GM21786 (cell line): ENCODE measurements at regions not wholly inside any gene's neighbourhood (a gene's known extent, or its start where the extent isn't known, plus 50 kb on each side); places are given as distances from the start of the nearest gene placed in this dataset.

Experiments
- ATAC-seq: cut with Tn5 transposase; IDR thresholded peaks from one replicate; pipeline ENCODE4 v1.9.1; 2021; ENCODE audit not compliant: unreplicated experiment

DNA sequence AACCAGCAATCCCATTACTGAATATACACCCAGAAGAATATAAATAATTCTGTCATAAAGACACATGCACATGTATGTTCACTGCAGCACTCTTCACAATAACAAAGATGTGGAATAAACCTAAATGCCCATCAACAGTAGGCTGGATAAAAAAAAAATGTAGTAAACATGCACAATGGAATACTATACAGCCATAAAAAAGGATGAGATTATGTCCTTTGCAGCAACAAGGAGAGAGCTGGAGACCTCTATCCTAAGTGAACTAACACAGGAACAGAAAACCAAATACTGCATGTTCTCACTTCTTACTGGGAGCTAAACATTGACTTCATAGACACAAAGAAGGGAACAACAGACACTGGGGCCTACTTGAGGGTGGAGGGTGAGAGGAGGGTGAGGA, 2067.7 kb downstream of the ARAP2 start:
- ATAC-seq, result no peak

DNA sequence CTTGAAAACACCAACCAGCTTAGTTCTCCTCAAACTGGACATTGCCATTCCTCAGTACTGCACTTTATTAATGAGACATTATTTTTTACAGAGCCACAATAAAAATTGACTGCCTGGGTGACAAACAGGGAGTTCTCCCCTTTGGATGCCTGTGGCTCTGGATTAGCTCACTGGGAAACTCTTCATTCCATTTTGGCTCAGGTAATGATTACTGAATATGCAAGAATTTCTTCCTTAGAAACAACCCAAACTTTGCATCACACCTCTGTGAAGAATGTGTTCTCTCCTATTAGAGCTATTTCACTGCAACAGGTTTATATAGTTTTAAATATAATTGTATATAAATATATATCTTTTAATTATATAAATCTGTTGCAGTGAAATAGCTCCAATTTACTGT, 2065.8 kb downstream of the ARAP2 start:
- ATAC-seq, result no peak

DNA sequence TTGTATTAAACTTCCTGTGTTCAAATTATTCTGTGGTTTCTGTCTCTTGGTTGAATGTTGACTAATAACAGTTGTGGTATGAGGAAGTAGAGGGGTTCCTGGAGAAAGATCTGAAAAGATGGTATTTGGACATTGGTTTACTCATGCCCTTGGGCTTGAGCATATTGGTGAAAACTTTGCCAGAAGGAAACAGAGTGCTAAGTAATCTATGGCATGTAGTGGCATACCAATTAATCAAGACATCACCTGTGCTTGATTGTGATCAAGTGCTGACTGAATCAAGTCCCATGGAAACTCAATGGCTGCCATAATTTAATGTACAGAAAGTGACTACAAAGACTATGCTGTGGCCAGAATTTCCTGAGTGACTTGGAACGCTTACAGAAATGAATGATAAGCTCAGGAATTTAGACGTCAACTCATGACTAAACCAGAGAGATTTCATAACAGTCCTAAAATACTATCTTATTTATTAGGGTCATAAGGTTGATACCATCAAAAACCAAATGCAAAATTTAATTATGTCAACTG, 2062.9 kb downstream of the ARAP2 start:
- no peak for ATAC-seq

DNA sequence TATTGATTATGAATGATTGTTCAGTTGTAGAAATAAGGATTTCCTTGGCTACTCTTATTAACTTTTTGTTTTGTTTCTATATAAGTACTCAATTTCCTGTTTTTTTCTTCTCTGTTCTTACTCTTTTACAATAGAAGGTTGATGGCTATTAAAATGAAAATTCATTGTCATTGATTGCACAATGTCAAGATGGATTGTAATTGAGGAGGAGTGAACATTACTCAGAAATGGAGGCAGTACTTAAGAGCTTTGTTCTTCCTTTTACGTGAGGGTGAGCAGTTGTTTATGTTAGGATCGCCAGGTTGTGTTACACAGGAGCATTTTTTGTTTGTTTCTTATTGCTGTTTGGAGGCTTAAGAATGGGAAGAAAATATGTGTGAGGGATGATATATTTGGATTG, 2062.4 kb downstream of the ARAP2 start:
- ATAC-seq, result no peak

DNA sequence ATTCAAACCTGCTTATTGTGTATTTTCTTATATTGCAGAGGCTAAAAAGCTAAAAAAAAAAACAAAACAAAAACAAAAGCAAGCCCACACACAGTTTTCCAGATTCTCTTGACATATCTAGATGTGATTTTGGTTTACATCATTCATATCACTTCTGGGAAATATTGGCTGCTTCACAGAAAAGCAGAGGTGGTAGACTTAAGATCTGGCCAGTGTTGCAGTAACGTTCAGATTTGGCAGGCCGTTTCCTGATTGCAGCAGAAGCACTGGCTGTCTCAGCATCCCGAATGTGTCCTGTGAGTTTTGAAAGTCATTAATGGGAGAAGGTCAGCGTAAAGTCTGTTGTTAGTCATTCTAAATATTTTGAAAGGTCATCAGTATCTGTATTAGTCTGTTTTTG, 2062.0 kb downstream of the ARAP2 start:
- no peak for ATAC-seq

DNA sequence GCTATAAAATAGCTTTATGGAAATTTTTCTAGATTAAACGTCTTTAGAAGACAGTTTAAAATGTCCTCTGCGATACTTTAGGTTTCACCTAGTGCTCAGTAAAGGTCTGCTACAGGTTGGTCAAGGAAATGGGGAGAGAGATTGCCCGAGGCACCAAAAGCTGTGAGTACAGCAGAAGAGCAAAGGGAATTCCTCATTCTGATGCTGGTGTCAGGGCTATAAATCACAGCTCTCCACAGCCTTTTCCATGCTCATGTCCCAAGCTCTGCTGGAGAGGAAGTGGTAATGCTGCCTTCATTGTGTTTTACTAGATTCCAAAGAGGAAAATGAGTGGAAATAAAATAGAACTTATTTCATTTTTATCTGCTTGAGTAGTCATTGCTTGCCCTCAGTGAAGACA, 2060.4 kb downstream of the ARAP2 start:
- no peak for ATAC-seq

DNA sequence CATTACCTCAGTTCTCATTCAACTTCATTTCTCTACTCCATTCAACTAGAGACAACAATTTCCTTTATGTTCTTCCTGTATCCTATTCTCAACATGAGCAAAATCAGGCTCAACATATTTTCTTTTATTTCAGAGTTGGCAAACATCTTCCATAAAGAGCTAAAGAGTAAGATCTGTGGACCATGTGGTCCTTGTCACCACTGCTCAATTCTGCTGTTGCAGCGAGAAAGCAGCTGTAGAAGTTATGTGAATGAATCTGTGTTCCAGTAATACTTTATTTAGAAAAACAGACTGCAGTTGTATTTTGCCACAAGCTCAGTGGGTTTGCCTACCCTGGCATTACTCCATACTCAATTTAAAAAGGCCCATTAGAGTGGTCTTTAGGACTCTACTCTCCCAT, 2057.3 kb downstream of the ARAP2 start:
- ATAC-seq, result no peak

DNA sequence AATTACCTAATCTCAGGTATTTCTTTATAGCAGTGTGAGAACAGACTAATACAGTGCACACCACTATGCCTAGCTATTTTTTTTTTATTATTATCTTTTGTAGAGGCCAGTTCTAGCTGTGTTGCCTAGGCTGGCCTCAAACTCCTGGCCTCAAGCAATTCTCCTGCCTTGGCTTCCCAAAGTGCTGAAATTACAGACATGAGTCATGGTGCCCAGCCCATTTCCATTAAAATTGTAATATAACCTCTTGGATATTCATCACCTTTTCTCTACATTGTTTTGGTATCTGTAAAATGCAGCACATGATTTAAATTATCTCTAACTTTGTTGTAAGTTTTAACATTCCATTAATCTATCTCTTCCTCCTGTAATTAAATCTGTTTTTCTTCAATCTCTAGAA, 2052.9 kb downstream of the ARAP2 start:
- ATAC-seq, result no peak

DNA sequence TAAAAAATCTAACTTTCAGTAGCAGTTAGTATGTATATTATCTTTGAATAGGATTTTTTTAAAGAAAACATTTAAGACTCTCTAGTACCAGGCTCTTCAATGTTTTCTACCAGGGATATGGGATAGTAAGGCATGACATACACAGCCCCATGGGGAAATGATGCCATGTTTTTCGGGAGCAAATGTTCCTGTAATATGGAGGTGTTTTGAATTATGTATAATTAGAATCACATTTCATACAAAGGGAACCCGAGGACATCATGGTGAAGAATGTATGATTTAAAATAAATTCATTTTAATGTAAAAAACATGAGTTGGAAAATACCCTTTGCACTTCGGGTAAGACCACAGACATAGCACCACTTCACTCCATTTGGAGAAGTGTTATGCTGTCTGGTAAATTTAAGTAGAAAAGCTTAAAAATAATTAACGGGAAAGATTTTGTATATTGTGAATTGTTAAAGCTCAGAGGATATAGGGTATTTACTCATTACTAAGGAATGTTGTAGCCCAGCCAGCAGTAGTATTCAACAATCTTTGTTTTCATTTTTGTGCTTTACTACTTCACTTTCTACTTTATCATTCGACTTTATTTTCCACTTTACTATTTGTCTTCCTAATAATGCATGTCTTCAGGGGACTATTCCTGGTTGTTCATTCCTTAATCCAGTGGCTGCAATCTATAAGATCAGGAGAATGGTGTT, 2050.7 kb downstream of the ARAP2 start:
- no peak for ATAC-seq

DNA sequence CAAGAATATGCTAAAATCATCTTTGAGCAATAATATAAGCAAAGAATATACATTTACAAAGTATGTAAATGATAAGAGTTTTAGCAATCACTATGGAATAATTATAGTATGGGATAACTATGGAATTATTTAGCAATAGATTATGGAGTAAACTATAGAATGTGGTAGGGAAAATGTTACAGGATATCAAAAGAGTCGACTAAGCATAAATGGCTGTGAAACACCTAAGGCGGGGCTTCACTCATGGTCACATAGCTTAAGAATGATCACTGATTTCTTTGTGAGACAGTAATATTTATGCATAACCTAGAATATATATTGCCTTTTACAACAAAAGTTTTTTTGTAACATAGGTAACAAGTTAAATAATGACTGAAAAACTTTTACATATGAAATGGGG, 2049.7 kb downstream of the ARAP2 start:
- ATAC-seq, result no peak

DNA sequence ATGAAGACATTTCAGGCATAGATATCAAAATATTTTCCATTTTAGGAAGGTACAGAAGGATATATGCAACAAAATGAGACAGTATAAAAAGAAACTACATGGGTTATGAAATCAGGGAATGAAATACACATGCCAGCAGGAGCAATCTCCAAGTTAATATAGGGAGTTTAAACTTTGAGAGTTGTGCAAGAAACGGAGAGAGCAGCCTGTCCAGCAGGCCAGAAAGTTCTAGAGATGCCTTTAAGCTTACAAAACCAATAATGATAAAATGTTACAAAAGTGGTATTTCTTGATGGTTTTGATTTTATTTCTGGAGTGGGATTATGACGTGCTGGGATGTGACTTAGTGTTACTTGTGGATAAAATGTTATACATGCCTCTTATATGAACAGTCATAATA, 2047.9 kb downstream of the ARAP2 start:
- ATAC-seq, result no peak

DNA sequence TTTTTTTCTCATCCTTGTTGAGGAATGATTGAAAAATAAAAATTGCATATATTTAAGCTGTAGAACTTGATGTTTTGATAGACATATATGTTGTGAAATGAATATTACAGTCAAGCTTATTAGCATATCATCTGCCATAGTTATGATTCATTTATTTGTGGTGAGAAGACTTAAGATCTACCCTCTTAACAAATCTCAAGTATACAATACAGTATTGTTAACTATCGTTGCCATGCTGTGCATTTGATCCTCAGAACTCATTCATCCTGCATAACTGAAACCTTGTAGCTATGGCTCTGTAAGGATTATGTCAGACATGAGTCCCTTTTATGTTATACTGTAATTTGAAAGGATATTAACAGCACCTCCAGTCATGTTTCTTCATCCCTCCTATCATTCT, 2045.3 kb downstream of the ARAP2 start:
- ATAC-seq, result no peak

DNA sequence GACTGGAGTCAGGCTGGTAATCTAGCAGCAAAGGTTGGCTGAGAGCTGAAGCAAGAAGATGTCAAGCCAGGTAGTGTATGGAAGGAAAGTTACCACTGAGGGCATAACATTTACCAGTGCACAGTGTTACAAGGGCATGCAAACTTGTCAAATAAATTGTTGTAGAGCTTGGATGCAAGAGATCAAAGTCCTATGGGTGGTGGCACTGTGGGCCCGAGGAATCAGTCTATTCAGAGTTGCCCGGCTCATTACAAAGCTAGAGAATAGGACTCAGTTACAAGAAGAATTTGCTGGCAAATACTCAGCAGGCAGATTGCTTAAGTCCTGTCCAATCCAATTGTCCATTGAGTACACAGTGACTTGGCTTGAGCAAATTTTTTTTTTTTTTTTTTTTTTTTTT, 2043.8 kb downstream of the ARAP2 start:
- no peak for ATAC-seq

DNA sequence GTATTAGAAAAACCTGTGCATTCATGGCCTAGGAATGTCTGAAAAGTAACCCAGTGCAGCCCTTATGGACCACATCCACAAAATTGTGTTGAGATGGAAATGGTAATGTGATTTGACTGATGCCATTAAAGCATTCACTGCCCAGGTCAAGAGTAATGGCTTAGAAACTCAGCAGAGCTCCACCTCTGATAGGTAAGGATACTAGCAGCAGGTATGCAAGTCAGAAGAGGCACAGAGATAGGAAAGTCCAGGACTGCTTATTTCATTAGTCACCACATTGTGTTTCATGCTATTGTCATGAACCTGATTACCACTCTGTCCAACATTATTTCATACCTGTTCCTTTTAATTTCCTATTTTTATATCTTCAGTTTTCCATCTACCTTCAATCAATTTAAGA, 2042.2 kb downstream of the ARAP2 start:
- ATAC-seq, result no peak

DNA sequence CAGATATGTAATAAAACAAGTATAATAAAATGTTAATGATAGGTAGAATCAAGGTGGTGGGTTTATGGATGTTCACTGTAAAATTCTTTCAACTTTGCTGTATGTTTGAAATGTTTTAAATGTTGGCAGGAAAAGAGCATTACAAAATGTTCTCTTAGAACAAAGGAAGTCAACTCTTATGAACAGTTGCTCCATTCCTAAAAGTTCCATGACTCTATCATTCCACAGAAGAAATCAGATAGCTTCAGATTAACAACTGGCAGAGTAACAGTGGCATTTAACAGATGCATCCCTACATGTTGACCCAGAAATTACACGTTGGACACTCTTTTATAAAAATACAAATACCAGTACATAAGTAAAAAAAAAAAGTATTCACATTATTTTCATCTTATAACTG, 2023.7 kb downstream of the ARAP2 start:
- ATAC-seq, result no peak

DNA sequence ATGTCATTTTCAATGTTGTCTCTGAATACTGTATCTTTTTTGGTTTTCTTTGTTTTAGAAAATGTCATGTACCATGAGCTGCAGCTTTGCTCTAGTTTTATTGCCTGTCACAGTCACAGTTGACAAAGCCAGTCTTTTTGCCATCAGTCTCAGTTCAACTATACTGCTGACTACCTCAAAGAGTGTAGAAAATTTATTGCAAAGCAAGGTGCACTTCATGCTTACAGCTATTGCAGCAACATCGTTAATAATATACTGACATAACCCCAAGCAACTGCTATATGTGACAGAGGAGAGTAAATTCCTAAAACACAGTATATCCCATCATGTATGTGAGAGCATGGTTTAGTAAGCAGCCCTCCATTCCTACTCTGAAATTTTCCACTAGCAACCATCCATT, 2022.3 kb downstream of the ARAP2 start:
- ATAC-seq, result no peak

DNA sequence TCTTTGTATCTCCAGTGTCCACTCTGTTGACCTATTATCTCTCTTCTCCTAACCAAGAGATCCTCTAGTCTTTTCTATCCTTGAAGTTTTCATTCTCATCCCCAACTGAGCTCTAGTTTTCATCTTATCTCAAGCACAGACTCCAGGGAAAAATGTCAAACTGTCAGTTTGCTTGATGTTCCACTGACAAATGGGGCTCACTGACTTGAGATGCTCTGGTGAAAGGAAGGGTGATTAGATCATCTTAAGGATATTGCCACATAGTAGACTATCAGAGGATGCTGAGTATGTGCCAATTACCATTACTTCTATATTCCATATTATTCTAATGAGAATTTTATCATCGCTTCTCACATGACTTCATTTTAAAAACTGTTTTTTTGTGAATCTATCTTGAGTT, 2008.2 kb downstream of the ARAP2 start:
- ATAC-seq, result no peak

DNA sequence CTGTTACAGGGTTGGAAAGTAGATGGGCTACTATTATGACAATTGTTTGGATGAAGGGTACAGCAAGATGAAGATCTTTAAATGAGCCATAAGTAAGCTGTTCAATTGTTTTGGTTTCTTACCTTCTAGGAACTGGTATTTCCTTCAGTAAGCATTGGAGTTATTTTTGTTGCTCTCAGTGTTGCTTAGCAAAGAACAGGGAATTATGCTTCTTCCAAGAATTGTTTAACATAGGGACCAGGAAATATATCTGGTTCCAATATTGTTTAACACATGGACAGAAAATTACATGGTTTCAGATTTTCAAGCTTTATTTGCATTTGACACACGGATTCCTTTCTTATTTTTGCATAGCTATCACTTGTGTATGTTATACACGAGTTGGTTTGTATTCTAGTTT, 1999.0 kb downstream of the ARAP2 start:
- ATAC-seq, result no peak

DNA sequence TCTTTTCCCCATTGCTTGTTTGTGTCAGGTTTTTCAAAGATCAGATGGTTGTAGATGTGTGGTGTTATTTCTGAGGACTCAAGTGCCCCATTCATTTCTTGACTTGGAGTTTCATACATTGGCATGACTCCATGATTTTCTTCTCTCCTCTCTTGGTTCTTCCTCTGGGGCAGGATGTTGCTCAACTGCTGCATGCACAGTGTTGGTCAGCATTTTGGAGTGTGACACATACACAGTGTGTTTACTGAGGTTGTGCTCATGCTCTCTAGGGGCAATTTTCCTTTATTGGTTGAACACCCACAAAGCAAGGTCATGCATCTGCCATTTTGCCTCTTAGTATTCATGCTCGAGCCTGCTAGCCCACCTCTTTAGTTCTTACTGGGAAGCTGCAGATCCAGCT, 1993.8 kb downstream of the ARAP2 start:
- no peak for ATAC-seq

DNA sequence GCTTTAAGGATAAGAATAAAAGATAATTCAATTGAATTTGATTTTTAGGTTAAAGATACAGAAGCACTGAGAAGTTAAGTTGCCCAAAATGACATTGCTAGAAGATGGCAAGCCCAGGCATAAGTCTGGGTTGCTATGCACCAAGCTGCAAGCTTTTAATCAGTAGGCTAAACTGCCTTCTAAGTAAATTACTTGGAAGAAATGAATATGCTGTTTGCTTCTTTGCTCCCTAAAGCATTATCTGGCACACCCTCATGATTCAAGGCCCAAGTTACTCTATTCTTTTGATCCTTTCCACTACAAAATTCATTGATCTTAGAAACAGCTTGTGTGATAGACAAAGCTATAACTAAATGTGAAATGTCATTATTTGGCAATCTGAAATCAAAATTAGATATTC, 1991.1 kb downstream of the ARAP2 start:
- no peak for ATAC-seq

DNA sequence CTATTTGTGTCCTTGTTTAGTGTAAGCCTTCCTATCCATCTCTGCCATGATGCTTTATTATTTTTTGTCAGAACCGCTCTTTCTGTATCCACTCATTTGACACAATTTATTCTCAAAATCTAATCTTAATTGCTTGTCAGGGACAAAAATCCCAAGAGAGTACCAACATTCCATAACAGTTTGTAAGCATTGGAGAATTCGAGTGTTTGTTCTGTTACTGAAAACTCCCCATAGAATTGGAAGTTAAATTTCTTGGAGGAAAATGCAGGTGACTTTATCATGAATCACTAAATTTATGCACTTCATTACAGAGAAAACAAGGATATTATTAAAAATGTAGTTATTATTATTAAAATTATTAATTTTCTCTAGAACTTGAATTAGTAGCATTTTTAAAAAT, 1986.1 kb downstream of the ARAP2 start:
- no peak for ATAC-seq

DNA sequence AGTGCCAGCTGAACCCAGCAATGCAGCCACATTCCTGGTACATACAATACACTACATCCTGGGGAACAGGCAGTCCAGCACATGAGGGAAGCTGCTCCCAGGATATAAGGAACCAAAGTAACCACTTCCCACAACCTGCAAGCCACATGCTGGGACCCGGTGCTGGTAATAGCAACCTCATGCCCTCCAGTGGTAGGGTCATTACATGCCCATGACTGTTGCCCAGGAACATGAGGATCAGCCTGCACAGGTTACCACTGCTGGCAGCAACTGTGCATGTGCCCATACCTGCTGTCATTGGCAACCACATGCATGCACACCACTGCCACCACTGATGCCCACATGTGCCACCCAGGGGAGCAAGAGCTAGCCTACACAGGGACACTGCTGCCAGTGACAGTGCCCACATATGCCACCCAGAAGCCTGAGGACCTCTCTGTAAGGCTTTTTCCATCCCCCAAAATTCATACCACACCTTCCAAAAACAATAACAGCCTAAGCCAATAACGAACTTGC, 1982.5 kb downstream of the ARAP2 start:
- ATAC-seq, result no peak

DNA sequence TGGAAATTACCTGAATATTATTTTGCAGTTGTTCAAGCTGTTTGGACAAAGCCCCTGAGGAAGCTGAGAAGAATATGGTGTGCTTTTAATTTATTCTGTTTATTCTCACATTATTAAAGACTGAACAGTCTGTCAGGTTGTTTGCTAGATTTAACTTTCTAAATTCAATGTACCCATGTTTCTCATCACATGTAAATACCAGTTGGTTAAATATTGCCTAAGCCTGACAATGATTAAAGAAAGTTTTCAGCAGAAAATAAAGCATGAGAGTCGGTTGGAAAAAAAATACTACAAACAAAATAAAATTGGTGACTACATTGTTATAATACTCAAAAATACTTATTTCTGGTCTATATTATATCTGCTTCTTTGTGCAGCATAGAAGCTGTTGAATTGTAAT, 1974.7 kb downstream of the ARAP2 start:
- ATAC-seq, result no peak
